NCI-H446 (cell line): ENCODE measurements at regions not wholly inside any gene's neighbourhood (a gene's known extent, or its start where the extent isn't known, plus 50 kb on each side); places are given as distances from the start of the nearest gene placed in this dataset.
"Not testable (repeated sequence)": the region's sequence is repeated elsewhere in the genome, so short reads cannot be mapped to it uniquely, and the experiment has no call there.

Experiments
- DNase-seq, 2 experiments: peaks; one replicate each; lab custom pipeline; 2025; lab: John Stamatoyannopoulos, UW

DNA sequence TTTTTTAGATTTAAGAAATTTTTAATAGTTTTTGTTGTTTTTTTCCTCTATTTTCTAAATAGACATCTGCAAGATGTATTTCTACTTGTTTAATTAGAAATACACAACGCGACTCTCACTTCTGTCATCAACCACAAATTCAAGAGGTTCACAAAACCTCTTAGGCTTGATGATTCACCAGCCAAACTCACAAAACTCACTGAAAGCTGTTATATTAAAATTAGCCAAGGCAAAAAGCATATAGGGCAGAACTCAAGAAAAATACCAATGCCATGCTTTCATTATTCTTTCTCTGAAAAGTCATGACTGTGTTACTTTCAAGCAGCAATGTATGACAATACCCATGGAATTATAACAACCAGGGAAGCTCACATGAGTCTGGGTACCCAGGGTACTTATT lies 487.0 kb upstream of the RGS18 start:
- DNase-seq, result no peak

DNA sequence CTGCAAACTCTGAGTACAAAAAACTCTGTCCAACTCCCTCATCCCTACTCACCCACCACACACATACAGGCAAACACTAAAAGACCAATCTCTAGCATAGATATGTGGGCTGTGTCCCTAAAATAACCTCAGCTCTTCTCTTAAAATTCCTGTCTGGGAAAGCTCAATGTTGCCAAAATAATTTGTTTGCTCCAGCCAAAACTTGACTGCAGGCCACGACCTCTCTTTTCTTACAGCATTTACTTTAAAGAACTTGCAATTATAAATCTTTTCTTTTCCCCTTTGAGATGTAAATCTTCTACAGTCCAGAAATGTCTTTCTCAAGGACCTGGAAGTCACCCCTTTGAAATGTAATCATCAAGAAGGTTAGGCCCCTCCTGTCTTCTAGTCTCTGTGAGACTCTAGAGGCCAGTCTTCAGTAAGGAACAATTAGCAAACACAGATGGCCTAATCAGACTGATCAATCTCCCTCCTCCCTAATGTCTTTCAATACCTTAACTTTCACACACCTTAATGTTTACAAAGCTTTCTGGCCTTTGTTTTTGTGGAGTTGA lies 483.6 kb upstream of the RGS18 start:
- no peak for DNase-seq

DNA sequence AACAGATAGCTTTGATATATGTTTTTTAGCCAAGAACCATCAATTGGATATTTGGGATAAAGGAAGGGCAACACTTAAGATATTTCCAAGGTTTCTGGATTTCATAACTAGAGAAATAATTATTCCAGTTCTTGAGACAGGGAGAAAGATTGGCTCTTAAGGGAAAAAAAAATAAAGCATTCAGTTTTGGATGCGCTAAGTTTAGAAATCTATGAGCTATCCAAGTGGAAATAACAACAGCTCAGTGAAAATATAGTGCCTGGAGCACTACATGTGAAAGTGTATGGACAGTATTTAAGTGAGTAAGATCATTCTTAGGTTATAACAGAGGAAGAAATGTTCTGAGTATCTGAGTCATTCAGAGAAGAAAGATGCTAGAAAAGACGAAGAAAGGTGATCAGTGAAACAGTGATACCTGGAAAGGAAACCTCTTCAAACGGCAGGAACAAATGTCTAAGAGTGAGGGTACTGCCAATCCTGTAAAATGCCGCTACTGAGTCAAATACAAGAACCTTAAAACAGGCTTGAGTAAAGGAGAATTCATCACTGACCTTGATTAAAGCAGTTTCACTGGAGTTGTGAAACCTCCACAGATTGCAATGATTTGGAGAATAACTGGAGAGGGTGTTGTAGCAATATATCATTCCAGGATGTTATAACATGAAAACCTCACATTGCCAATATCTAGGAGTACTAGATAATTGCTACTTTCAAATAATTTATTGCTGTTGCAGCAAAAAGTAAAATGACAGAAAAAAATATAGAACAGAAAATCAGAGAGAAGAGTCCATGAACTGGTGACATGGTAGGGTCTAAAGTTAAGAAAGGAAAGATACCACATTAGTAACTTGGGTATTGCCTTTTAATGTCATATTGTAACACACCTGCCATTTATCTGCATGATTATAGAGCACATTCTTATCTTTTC lies 482.1 kb upstream of the RGS18 start:
- DNase-seq, result no peak

DNA sequence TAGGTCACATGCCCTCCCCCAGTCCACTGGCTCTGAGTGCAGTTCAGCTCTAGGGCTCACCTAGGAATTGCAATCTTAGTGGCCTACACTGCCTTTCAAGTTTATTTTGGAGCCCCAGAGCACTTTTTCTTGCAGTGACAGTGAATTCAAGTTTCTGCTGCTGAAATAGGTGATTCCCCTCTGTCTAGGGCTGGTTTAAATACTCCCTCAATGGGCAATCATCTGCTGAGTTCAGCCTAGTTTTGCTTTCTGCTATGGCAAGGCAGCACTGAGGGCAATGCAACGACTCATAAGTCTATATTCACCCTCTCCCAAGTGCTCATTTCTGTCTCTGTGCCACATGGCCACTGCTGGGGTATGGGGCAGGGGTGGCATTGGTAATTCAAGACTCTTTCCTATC lies 472.6 kb upstream of the RGS18 start:
- DNase-seq, result no peak

- no peak for DNase-seq
Measured at GRCh38 chr1:191687721-191688120, 470.5 kb upstream of the RGS18 start.

- DNase-seq, result no peak
Measured at GRCh38 chr1:191690931-191691330, 467.3 kb upstream of the RGS18 start.

- DNase-seq, result no peak
Measured at GRCh38 chr1:191693797-191694196, 464.5 kb upstream of the RGS18 start.

- DNase-seq, result no peak
Measured at GRCh38 chr1:191695865-191696264, 462.4 kb upstream of the RGS18 start.

- no peak for DNase-seq
Measured at GRCh38 chr1:191696354-191696753, 461.9 kb upstream of the RGS18 start.

GRCh38 chr1:191697556-191697955 lies 460.7 kb upstream of the RGS18 start:
- no peak for DNase-seq

- DNase-seq, result no peak
Measured at GRCh38 chr1:191698246-191698645, 460.0 kb upstream of the RGS18 start.

GRCh38 chr1:191699343-191699742 lies 458.9 kb upstream of the RGS18 start:
- DNase-seq, result no peak

DNA sequence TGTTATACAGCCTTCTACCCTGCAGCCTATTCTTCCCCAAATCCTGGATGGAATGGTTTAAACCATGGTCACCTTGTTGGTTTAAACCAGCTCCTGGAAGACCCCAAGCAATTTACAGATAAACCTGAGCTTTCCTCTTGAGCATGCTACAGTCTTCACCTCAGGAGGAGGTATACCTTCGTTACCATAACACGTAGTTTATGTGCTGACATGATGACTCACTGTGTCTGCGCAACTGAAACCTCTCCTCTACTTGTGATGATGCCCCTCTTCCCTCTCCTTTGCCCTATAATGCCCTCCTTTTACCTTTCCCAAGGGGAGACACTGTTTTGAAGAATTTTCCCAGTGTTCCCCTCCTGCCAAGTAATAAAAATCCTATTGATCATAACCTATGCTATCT lies 457.3 kb upstream of the RGS18 start:
- DNase-seq, result no peak

DNA sequence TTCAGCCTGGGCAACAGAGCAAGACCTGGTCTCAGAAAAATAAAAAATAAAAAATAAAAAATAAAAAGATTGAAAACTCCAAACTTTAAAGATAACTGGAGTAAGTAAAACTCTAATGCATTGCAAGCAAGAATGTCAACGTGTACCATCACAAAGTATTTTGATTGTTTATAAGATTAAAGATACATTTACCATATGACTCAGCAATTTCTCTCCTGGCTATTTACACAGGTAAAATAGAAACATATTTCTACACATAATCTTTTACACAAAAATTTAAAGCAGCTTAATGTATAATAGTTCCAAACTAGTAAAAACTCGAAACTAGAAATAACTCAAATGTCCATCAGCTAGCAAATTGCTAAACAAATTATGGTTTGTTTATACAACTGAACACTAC lies 456.1 kb upstream of the RGS18 start:
- no peak for DNase-seq

DNA sequence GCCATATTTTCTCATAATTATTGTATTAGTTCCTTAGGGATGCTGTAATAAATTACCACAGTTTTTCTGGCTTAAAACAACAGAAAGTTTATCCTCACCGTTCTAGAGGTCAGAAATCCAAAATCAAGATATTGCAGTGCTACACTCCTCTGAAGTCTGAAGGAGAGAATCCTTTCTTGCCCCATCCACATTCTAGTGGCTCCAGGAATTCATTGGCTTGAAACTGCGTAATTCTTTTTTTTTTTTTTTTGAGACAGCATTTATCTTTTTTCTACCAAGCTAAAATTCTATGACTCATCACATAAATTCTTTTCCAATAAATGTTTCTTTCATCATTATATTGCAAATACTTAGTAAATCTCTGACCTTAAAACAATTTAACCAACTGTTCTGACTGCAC lies 451.0 kb upstream of the RGS18 start:
- no peak for DNase-seq

GRCh38 chr1:191709215-191709614 lies 449.0 kb upstream of the RGS18 start:
- DNase-seq, result peak; percentile 68 to 77

DNA sequence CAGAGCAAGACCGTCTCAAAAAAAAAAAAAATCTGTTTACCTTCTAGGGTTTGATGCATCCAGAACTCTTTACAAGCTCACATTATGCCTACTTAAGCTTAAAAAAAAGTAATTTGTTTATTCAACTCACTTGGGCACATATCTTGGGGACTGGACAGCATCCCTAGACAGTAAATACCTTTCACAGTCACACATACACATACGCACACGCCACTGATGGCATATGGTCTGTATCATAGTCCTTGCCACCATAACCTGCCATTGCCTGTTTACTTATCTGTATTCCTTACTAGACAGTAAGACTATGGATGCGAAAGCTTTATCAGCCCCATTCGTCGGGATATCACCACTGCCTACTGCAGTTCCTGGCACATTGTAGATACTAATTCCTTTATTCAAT lies 446.3 kb upstream of the RGS18 start:
- no peak for DNase-seq

DNA sequence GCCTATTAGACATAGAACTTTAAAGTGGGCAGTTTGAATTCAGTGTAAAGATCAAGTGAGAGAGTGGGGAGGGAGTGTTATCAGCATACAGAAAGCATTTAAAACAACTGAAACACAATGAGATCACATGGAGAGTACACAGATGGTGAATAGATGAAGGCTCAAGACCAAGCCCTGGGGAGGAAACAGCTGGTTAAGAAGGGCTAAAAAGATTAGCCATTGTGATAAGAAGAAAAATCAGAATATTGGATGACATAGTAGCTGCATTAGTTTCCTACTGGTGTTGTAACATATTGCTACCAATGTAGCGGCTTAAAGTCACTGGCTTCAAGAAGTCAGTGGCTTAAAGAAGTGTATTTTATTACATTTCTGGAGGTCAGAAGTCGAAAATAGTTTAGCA lies 443.4 kb upstream of the RGS18 start:
- DNase-seq, result no peak

DNA sequence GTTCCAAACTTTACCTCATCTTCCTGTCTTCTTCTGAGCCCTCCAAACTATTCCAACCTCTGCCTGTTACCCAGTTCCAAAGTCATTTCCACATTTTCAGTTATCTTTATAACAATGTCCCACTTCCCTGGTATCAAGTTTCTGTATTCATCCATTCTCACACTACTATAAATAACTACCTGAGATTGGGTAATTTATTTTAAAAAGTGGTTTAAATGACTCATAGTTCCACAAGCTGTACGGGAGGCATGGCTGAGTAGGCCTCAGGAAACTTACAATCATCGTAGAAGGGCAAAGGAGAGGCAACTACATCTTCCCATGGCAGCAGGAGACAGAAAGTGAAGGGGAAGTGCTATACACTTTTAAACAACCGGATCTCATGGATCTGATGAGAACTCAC lies 428.5 kb upstream of the RGS18 start:
- no peak for DNase-seq

DNA sequence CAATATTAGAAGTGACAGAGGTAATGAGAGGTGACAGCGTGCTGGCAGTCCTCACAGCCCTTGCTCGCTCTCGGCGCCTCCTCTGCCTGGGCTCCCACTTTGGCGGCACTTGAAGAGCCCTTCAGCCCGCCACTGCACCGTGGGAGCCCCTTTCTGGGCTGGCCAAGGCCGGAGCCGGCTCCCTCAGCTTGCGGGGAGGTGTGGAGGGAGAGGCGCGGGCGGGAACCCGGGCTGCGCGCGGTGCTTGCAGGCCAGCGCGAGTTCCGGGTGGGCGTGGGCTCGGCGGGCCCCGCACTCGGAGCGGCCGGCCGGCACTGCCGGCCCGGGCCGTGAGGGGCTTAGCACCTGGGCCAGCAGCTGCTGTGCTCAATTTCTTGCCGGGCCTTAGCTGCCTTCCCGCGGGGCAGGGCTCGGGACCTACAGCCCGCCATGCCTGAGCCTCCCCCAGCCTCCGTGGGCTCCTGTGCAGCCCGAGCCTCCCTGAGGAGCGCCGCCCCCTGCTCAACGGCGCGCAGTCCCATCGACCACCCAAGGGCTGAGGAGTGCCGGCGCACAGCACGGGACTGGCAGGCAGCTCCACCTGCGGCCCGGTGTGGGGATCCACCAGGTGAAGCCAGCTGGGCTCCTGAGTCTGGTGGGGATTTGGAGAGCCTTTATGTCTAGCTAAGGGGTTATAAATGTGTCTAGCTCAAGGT lies 426.5 kb upstream of the RGS18 start:
- not testable (repeated sequence) for DNase-seq

- no peak for DNase-seq
Measured at GRCh38 chr1:191734321-191734720, 423.9 kb upstream of the RGS18 start.

GRCh38 chr1:191739544-191739943 lies 418.7 kb upstream of the RGS18 start:
- no peak for DNase-seq

DNA sequence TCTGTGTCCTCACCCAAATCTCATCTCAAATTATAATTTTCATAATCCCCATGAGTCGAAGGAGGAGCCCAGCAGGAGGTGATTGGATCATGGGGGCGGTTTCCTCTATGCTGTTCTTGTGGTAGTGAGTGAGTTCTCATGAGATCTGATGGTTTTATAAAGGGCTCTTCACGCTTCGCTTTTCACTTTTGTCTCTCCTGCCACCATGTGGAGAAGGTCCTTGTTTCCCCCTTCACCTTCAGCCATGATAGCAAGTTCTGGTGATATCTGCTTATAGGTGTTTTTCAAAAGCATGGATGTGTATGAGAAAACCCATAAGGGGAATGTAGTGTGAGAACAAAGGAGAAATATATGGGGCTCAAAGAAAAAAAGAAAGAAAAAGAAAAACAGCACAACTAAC lies 405.9 kb upstream of the RGS18 start:
- DNase-seq, result no peak
